ENCODE measurements at regions not wholly inside any gene's neighbourhood (a gene's known extent, or its start where the extent isn't known, plus 50 kb on each side); places are given as distances from the start of the nearest gene placed in this dataset.

DNA sequence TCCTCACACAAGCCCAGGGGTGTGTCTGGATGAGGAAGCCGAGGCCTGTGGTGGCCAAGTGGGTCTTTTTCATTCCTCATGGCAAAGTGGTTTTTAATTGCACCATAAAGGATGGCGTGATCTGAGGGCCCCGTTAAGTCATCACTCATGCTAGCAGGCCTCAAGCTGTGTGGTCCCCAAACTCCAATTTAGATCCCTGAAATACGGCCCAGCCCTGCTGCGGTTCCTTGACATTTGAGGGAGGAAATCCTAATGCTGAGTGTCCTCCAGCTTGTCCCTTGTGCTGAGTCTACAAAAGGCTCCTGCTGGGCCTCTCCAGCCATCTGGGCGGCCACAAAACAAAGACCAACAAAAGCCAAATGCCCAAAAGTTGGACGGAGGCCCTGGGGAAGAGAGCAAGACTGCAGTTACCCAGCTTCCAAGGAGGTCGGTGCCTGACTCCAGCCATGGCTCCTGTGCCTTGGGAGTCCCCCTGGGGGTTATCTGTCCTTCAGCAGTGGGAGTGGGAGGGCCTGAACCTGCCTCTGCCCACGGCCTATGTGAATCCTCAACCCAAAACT lies 162.3 kb upstream of the PDE10A start:
- Histone ChIP-seq H3K4me1 (ENCODE audit: control insufficient read depth, insufficient read depth, low read length) (no peaks in the 10 kb centered on the region), H3K9ac (ENCODE audit: low read length) (no peak overlapping the region), H3K36me3 (ENCODE audit: control insufficient read depth, insufficient read depth, low read length, severe bottlenecking) (no peaks in the 10 kb centered on the region), H3K9me3 (ENCODE audit: control insufficient read depth, low read length) (no peaks in the 10 kb centered on the region), H3K27me3 (replicated peaks; ENCODE audit: control insufficient read depth, insufficient read depth, low read length) (peaks cover 4% of the 10 kb centered on the region), H3K4me3 (ENCODE audit: low read length) (no peak overlapping the region)
- DNase-seq (ENCODE audit: low read depth) = no peak

- Histone ChIP-seq H3K4me1 (ENCODE audit: control insufficient read depth, insufficient read depth, low read length) (no peaks in the 10 kb centered on the region), H3K4me3 (ENCODE audit: low read length) (no peak overlapping the region), H3K9me3 (ENCODE audit: control insufficient read depth, low read length) (no peaks in the 10 kb centered on the region), H3K27me3 (replicated peaks; ENCODE audit: control insufficient read depth, insufficient read depth, low read length) (peaks cover 16% of the 10 kb centered on the region), H3K9ac (ENCODE audit: low read length) (no peak overlapping the region), H3K36me3 (ENCODE audit: control insufficient read depth, insufficient read depth, low read length, severe bottlenecking) (no peaks in the 10 kb centered on the region)
- DNase-seq (ENCODE audit: low read depth) = no peak
Measured at GRCh38 chr6:165823609-165824326, 160.7 kb upstream of the PDE10A start.

DNA sequence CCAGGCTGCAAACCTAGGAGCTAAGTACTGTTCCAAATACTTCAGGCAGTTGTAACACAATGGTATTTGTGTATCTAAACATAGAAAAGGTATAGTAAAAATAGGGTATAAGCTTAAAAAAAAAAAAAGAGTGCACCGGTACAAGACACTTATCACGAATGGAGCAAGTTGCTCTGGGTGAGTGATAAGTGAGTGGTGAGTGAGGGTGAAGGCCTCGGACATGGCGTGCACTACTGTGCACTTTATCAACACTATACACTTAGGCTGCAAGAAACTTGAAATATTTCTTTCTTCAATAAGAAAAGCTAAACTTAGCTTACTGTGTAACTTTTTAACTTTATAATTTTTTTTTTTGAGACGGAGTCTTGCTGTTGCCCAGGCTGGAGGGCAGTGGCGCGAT lies 159.5 kb upstream of the PDE10A start:
- DNase-seq (ENCODE audit: low read depth) = no peak
- no peak overlapping the region for H3K4me3 ChIP-seq (ENCODE audit: low read length)
- no peaks in the 10 kb centered on the region for H3K9me3 ChIP-seq (ENCODE audit: control insufficient read depth, low read length)
- no peaks in the 10 kb centered on the region for H3K4me1 ChIP-seq (ENCODE audit: control insufficient read depth, insufficient read depth, low read length)
- H3K9ac ChIP-seq (ENCODE audit: low read length) = no peak overlapping the region
- H3K27me3 ChIP-seq (replicated peaks; ENCODE audit: control insufficient read depth, insufficient read depth, low read length) = peaks cover 26% of the 10 kb centered on the region
- no peaks in the 10 kb centered on the region for H3K36me3 ChIP-seq (ENCODE audit: control insufficient read depth, insufficient read depth, low read length, severe bottlenecking)

- Histone ChIP-seq H3K4me1 (ENCODE audit: control insufficient read depth, insufficient read depth, low read length) (no peaks in the 10 kb centered on the region), H3K36me3 (ENCODE audit: control insufficient read depth, insufficient read depth, low read length, severe bottlenecking) (no peaks in the 10 kb centered on the region), H3K9me3 (ENCODE audit: control insufficient read depth, low read length) (no peaks in the 10 kb centered on the region), H3K27me3 (replicated peaks; ENCODE audit: control insufficient read depth, insufficient read depth, low read length) (peaks cover 27% of the 10 kb centered on the region), H3K9ac (ENCODE audit: low read length) (no peak overlapping the region), H3K4me3 (ENCODE audit: low read length) (no peak overlapping the region)
- no peak for DNase-seq (ENCODE audit: low read depth)
Measured at GRCh38 chr6:165821754-165822153, 158.7 kb upstream of the PDE10A start.

GRCh38 chr6:165820934-165821333 lies 157.9 kb upstream of the PDE10A start:
- Histone ChIP-seq H3K4me1 (ENCODE audit: control insufficient read depth, insufficient read depth, low read length) (no peaks in the 10 kb centered on the region), H3K4me3 (ENCODE audit: low read length) (no peak overlapping the region), H3K36me3 (ENCODE audit: control insufficient read depth, insufficient read depth, low read length, severe bottlenecking) (no peaks in the 10 kb centered on the region)

GRCh38 chr6:165820407-165820806 lies 157.4 kb upstream of the PDE10A start:
- Histone ChIP-seq H3K4me1 (ENCODE audit: control insufficient read depth, insufficient read depth, low read length) (no peaks in the 10 kb centered on the region), H3K4me3 (ENCODE audit: low read length) (no peak overlapping the region), H3K36me3 (ENCODE audit: control insufficient read depth, insufficient read depth, low read length, severe bottlenecking) (no peaks in the 10 kb centered on the region), H3K27me3 (replicated peaks; ENCODE audit: control insufficient read depth, insufficient read depth, low read length) (peaks cover 34% of the 10 kb centered on the region), H3K9ac (ENCODE audit: low read length) (no peak overlapping the region), H3K9me3 (ENCODE audit: control insufficient read depth, low read length) (no peaks in the 10 kb centered on the region)
- no peak for DNase-seq (ENCODE audit: low read depth)

More at GRCh38 chr6:165820934-165821333, 157.9 kb upstream of the PDE10A start:
- no peak for DNase-seq (ENCODE audit: low read depth)
- no peak overlapping the region for H3K9ac ChIP-seq (ENCODE audit: low read length)
- H3K27me3 ChIP-seq (replicated peaks; ENCODE audit: control insufficient read depth, insufficient read depth, low read length) = peaks cover 34% of the 10 kb centered on the region
- H3K9me3 ChIP-seq (ENCODE audit: control insufficient read depth, low read length) = no peaks in the 10 kb centered on the region

- no peaks in the 10 kb centered on the region for H3K4me1 ChIP-seq (ENCODE audit: control insufficient read depth, insufficient read depth, low read length)
- peaks cover 34% of the 10 kb centered on the region for H3K27me3 ChIP-seq (replicated peaks; ENCODE audit: control insufficient read depth, insufficient read depth, low read length)
- no peak for DNase-seq (ENCODE audit: low read depth)
- no peak overlapping the region for H3K9ac ChIP-seq (ENCODE audit: low read length)
- H3K4me3 ChIP-seq (ENCODE audit: low read length) = peak overlapping the region; percentile 61
- H3K36me3 ChIP-seq (ENCODE audit: control insufficient read depth, insufficient read depth, low read length, severe bottlenecking) = no peaks in the 10 kb centered on the region
- no peaks in the 10 kb centered on the region for H3K9me3 ChIP-seq (ENCODE audit: control insufficient read depth, low read length)
Measured at GRCh38 chr6:165819394-165819793, 156.4 kb upstream of the PDE10A start.

DNA sequence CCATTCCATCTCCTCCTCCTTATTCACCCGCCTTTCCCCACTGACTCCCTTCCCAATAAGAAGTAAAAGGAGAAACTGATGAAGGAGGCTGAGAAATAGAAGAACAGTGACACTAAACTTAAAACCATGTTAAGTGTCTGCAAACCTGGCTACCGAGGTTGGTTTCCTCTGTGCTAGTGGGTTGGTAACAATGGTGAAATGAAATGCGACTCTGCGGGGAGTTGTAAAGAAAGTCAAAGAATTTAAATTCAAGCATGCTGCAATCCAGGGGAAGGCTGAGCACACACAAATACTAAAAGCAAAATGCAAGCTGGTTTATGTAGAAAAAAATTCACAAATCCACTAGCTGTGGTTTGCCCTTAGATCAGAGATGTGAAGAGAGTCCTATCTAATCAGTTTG lies 155.2 kb upstream of the PDE10A start:
- no peaks in the 10 kb centered on the region for H3K4me1 ChIP-seq (ENCODE audit: control insufficient read depth, insufficient read depth, low read length)
- H3K27me3 ChIP-seq (replicated peaks; ENCODE audit: control insufficient read depth, insufficient read depth, low read length) = peaks cover 34% of the 10 kb centered on the region
- H3K9ac ChIP-seq (ENCODE audit: low read length) = no peak overlapping the region
- no peaks in the 10 kb centered on the region for H3K9me3 ChIP-seq (ENCODE audit: control insufficient read depth, low read length)
- DNase-seq (ENCODE audit: low read depth) = no peak
- H3K4me3 ChIP-seq (ENCODE audit: low read length) = no peak overlapping the region
- no peaks in the 10 kb centered on the region for H3K36me3 ChIP-seq (ENCODE audit: control insufficient read depth, insufficient read depth, low read length, severe bottlenecking)

DNA sequence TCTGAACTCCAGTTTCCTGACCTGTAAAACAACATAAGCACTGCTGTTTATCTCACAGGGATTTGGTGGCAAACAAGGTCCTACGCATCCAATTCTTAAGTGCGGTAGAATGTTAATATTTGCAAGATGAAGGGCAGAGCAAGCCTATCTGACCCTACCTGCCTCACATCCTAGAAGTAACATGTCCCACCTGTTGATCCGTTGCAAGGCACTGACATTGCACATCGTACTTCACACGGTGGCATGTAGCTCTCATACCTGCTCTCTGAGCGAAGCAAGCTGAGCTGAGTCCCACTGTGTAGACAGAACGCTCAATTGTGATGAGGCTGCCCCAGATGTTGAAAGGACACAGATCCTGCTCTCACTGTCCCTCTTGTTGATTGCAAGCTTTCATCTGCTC lies 154.7 kb upstream of the PDE10A start:
- H3K4me3 ChIP-seq (ENCODE audit: low read length) = no peak overlapping the region
- H3K4me1 ChIP-seq (ENCODE audit: control insufficient read depth, insufficient read depth, low read length) = no peaks in the 10 kb centered on the region
- peaks cover 34% of the 10 kb centered on the region for H3K27me3 ChIP-seq (replicated peaks; ENCODE audit: control insufficient read depth, insufficient read depth, low read length)
- H3K9me3 ChIP-seq (ENCODE audit: control insufficient read depth, low read length) = no peaks in the 10 kb centered on the region
- H3K36me3 ChIP-seq (ENCODE audit: control insufficient read depth, insufficient read depth, low read length, severe bottlenecking) = no peaks in the 10 kb centered on the region
- DNase-seq (ENCODE audit: low read depth) = no peak
- no peak overlapping the region for H3K9ac ChIP-seq (ENCODE audit: low read length)

DNA sequence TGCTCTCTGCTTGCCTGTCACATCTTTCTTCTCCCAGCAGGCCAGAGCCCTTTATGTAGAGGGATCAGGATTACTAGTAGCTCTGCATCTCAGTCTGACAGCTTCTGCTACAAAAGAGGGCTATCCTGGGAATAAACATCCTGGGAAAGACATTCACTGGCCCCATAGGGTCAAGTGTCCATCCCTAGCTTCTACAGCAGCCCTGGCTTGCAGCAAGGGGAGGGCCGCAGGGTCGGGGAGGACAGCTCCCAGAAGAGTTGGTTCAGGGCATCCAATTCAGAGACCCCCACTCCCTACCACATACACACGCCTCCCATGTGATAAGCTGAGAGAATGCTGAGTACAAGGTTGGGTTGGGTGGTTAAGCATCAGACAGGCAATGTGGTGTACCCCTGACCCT lies 154.1 kb upstream of the PDE10A start:
- Histone ChIP-seq H3K27me3 (replicated peaks; ENCODE audit: control insufficient read depth, insufficient read depth, low read length) (peaks cover 34% of the 10 kb centered on the region), H3K36me3 (ENCODE audit: control insufficient read depth, insufficient read depth, low read length, severe bottlenecking) (no peaks in the 10 kb centered on the region), H3K4me1 (ENCODE audit: control insufficient read depth, insufficient read depth, low read length) (no peaks in the 10 kb centered on the region), H3K4me3 (ENCODE audit: low read length) (no peak overlapping the region), H3K9me3 (ENCODE audit: control insufficient read depth, low read length) (no peaks in the 10 kb centered on the region), H3K9ac (ENCODE audit: low read length) (no peak overlapping the region)
- no peak for DNase-seq (ENCODE audit: low read depth)

DNA sequence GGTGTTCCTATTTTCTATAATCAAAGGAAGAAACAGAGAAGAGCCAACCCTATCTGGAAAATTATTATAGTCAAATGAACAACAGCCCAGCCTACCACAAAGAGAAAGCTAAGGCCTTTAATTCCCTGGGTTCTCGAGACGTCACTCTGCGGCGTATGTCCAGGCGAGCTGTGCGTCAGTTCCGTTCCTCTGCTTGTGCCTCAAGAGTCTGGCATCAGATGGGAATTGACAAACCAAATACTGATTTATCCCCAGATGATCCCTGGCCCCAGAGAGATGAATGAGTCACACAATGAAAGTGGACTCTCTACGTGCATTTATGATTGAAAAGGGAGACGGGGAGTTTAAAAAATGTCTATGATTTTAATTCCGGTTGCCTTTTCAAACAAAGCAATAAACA lies 151.6 kb upstream of the PDE10A start:
- Histone ChIP-seq H3K9ac (ENCODE audit: low read length) (no peak overlapping the region), H3K36me3 (ENCODE audit: control insufficient read depth, insufficient read depth, low read length, severe bottlenecking) (no peaks in the 10 kb centered on the region), H3K27me3 (replicated peaks; ENCODE audit: control insufficient read depth, insufficient read depth, low read length) (peaks cover 26% of the 10 kb centered on the region), H3K4me3 (ENCODE audit: low read length) (no peak overlapping the region), H3K4me1 (ENCODE audit: control insufficient read depth, insufficient read depth, low read length) (no peaks in the 10 kb centered on the region), H3K9me3 (ENCODE audit: control insufficient read depth, low read length) (peaks cover under 1% of the 10 kb centered on the region)
- no peak for DNase-seq (ENCODE audit: low read depth)

- H3K27me3 ChIP-seq (replicated peaks; ENCODE audit: control insufficient read depth, insufficient read depth, low read length) = peaks cover 9% of the 10 kb centered on the region
- peaks cover 6% of the 10 kb centered on the region for H3K4me1 ChIP-seq (ENCODE audit: control insufficient read depth, insufficient read depth, low read length)
- no peak for DNase-seq (ENCODE audit: low read depth)
- H3K4me3 ChIP-seq (ENCODE audit: low read length) = no peak overlapping the region
- no peak overlapping the region for H3K9ac ChIP-seq (ENCODE audit: low read length)
- H3K36me3 ChIP-seq (ENCODE audit: control insufficient read depth, insufficient read depth, low read length, severe bottlenecking) = no peaks in the 10 kb centered on the region
- peaks cover 9% of the 10 kb centered on the region for H3K9me3 ChIP-seq (ENCODE audit: control insufficient read depth, low read length)
Measured at GRCh38 chr6:165811512-165811911, 148.5 kb upstream of the PDE10A start.

Data from adipocyte (in vitro differentiated cells).